Endothelial cell of umbilical vein (primary cell): ENCODE measurements at regions not wholly inside any gene's neighbourhood (a gene's known extent, or its start where the extent isn't known, plus 50 kb on each side); places are given as distances from the start of the nearest gene placed in this dataset.

ENCODE experiments used
- BruUV-seq: library from RNA; stranded (reverse); fragments of 400-500 nt; replicated peaks from 2 replicates; lab custom pipeline; 2021; lab: Mats Ljungman, UMichigan
- CTCF ChIA-PET: fragments of 300-600, 350-600 bp; sonication (Branson Sonifier 250); formaldehyde crosslinking; loops from one replicate; lab custom pipeline; 2021; ENCODE audit warnings: antibody characterized with exemption, inconsistent platforms; lab: Charles Lee
- POLR2A ChIA-PET: fragments of 300-600, 350-600 bp; sonication (Branson Sonifier 250); formaldehyde crosslinking; loops from one replicate; lab custom pipeline; 2021; ENCODE audit warnings: antibody characterized with exemption, inconsistent platforms; lab: Charles Lee
- DNase-seq: peaks from one replicate; pipeline ENCODE4 v3.0.0-alpha.2; 2011; ENCODE audit warnings: low read depth, low spot score
- FAIRE-seq: peaks from 2 replicates; lab custom pipeline; 2011; peaks lifted over from hg19 to GRCh38; lab: Jason Lieb, UNC
- H2AFZ ChIP-seq: 2 replicates; pipeline ENCODE4 v1.6.0; 2012; ENCODE audit warnings: low read depth, low read length, control low read depth, inconsistent platforms
- H3K27ac ChIP-seq: 2 replicates; pipeline ENCODE4 v1.5.1; 2011; ENCODE audit warnings: low read depth, mild to moderate bottlenecking, control low read depth, low read length, moderate library complexity; ENCODE audit not compliant: insufficient read depth
- H3K27me3 ChIP-seq, 2 experiments: 2 replicates each; pipeline versions ENCODE4 v1.6.0 to v1.6.1; 2011; ENCODE audit warnings: low read length in 2 of 2, mixed read lengths in 1 of 2; ENCODE audit not compliant: control insufficient read depth in 2 of 2, insufficient read depth in 2 of 2
- H3K36me3 ChIP-seq, 2 experiments: 2 replicates in 1 of 2; 3 replicates in 1 of 2; pipeline ENCODE4 v1.5.1; 2011; ENCODE audit warnings: low read length in 2 of 2, mild to moderate bottlenecking in 1 of 2, moderate library complexity in 1 of 2; ENCODE audit not compliant: control insufficient read depth in 2 of 2, insufficient read depth in 2 of 2; ENCODE audit errors: extremely low read depth in 1 of 2
- H3K4me1 ChIP-seq: 3 replicates; pipeline ENCODE4 v1.5.1; 2011; ENCODE audit warnings: mild to moderate bottlenecking, low read length; ENCODE audit not compliant: control insufficient read depth, insufficient read depth; ENCODE audit errors: extremely low read depth
- H3K4me2 ChIP-seq: 2 replicates; pipeline ENCODE4 v1.6.1; 2011; ENCODE audit warnings: low read length, control low read depth, mixed read lengths; ENCODE audit not compliant: insufficient read depth
- H3K4me3 ChIP-seq, 3 experiments: fragments of 200-600 bp in 1 of 3; sonication (generic), shearing (Covaris generic) in 1 of 3; replicated peaks in 1 of 3; 2 replicates each; pipeline ENCODE4 v1.5.1; 2011 to 2016; ENCODE audit warnings: control low read depth in 3 of 3, low read length in 3 of 3, mild to moderate bottlenecking in 2 of 3, inconsistent platforms in 1 of 3, low read depth in 1 of 3, moderate library complexity in 1 of 3; ENCODE audit not compliant: insufficient read depth in 1 of 3
- H3K79me2 ChIP-seq: 2 replicates; pipeline ENCODE4 v1.6.0; 2012; ENCODE audit warnings: low read length, inconsistent platforms; ENCODE audit not compliant: control insufficient read depth, insufficient read depth
- H3K9ac ChIP-seq: replicated peaks from 2 replicates; pipeline ENCODE3; 2011; ENCODE audit warnings: low read length, control low read depth; ENCODE audit not compliant: insufficient read depth; ENCODE audit errors: extremely low read depth
- H3K9me1 ChIP-seq: replicated peaks from 3 replicates; pipeline ENCODE4 v1.6.0; 2011; ENCODE audit warnings: mild to moderate bottlenecking, low read length; ENCODE audit not compliant: control insufficient read depth, insufficient read depth; ENCODE audit errors: extremely low read depth
- H3K9me3 ChIP-seq: replicated peaks from 2 replicates; pipeline ENCODE4 v1.5.1; 2012; ENCODE audit warnings: low read length, inconsistent platforms; ENCODE audit not compliant: control insufficient read depth, insufficient read depth
- H4K20me1 ChIP-seq: replicated peaks from 2 replicates; pipeline ENCODE3; 2011; ENCODE audit warnings: mild to moderate bottlenecking, low read length; ENCODE audit not compliant: control insufficient read depth, insufficient read depth; ENCODE audit errors: extremely low read depth
- EZH2 ChIP-seq: IDR thresholded peaks from 2 replicates; pipeline ENCODE4 v1.6.1; 2012; ENCODE audit warnings: borderline replicate concordance, low read depth, mild to moderate bottlenecking, moderate library complexity, low read length, inconsistent platforms; ENCODE audit not compliant: severe bottlenecking
- GATA2 ChIP-seq: IDR thresholded peaks from 2 replicates; pipeline ENCODE4 v1.7.0; 2011; ENCODE audit warnings: low read depth, mild to moderate bottlenecking, moderate library complexity, mixed read lengths, low read length; ENCODE audit not compliant: insufficient read length, insufficient read depth
- JUN ChIP-seq: IDR thresholded peaks from 2 replicates; pipeline ENCODE4 v1.6.1; 2011; ENCODE audit warnings: borderline replicate concordance, low read depth; ENCODE audit not compliant: insufficient read length, insufficient read depth
- MYC ChIP-seq: IDR thresholded peaks from one replicate; pipeline ENCODE4 v1.6.1; 2011; ENCODE audit warnings: mild to moderate bottlenecking, low read depth, low read length
- POLR2A ChIP-seq: IDR thresholded peaks from 2 replicates; pipeline ENCODE4 v1.6.1; 2012; ENCODE audit warnings: low read depth, mild to moderate bottlenecking, control low read depth, low read length
- POLR2AphosphoS5 ChIP-seq: IDR thresholded peaks from 2 replicates; pipeline ENCODE4 v1.6.1; 2012; ENCODE audit warnings: low read depth, mild to moderate bottlenecking, control low read depth, low read length, moderate library complexity; ENCODE audit not compliant: insufficient read depth
- dilution Hi-C: fragments of 300-500 bp; cut with MboI; formaldehyde crosslinking; loops from one replicate; pipeline ENCODE4 v1.15.0; 2019; ENCODE audit warnings: low sequenced_read_pairs; ENCODE audit not compliant: extremely low pct_ligation_motif_present
- intact Hi-C: fragments of 100-400 bp; cut with micrococcal nuclease; formaldehyde crosslinking; loops from one replicate; pipeline ENCODE4 v1.10.0; 2022
- TF ChIP-seq, protein P1 (sequence below): IDR thresholded peaks from 2 replicates; pipeline ENCODE4 v1.6.1; 2011; ENCODE audit not compliant: insufficient read depth, insufficient read length
- TF ChIP-seq, protein P2 (sequence below), 2 donors: IDR thresholded peaks; 1 replicate in 1 of 2; 2 replicates in 1 of 2; pipeline ENCODE4 v1.5.1; 2011; ENCODE audit warnings: low read length in 2 of 2, mild to moderate bottlenecking in 2 of 2, moderate library complexity in 2 of 2, control low read depth in 1 of 2, inconsistent platforms in 1 of 2, low read depth in 1 of 2; ENCODE audit not compliant: insufficient read depth in 1 of 2; ENCODE audit errors: extremely low read depth in 1 of 2

DNA sequence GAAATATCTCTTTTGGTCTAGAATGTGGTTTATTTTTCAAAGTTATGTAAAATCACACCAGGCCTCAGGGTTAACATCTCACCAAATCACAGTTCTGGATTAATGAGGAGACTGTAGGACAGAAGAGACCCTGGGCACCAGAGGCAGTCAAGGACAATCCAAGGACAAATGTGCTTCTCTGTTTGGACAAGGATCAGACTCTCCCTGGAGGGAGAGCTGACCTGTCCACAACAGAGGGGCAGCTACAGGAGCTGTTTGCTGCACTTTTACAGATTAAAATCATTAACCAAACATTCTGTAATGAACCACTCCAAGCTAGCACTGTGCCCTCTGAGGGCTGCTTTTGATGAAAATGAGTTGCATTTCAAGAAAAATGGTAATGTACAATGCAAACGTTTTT, 690.6 kb upstream of the SLC8A1 start:
- TF ChIP-seq POLR2AphosphoS5 (no peak), JUN (no peak), MYC (no peak), POLR2A (no peak)
- TF ChIP-seq, protein P1, sequence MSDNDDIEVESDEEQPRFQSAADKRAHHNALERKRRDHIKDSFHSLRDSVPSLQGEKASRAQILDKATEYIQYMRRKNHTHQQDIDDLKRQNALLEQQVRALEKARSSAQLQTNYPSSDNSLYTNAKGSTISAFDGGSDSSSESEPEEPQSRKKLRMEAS: no peak
- TF ChIP-seq, protein P2, sequence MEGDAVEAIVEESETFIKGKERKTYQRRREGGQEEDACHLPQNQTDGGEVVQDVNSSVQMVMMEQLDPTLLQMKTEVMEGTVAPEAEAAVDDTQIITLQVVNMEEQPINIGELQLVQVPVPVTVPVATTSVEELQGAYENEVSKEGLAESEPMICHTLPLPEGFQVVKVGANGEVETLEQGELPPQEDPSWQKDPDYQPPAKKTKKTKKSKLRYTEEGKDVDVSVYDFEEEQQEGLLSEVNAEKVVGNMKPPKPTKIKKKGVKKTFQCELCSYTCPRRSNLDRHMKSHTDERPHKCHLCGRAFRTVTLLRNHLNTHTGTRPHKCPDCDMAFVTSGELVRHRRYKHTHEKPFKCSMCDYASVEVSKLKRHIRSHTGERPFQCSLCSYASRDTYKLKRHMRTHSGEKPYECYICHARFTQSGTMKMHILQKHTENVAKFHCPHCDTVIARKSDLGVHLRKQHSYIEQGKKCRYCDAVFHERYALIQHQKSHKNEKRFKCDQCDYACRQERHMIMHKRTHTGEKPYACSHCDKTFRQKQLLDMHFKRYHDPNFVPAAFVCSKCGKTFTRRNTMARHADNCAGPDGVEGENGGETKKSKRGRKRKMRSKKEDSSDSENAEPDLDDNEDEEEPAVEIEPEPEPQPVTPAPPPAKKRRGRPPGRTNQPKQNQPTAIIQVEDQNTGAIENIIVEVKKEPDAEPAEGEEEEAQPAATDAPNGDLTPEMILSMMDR (IDR thresholded peaks at IDR 0.05; ENCODE audit: extremely low read depth in 1 of 2, insufficient read depth in 1 of 2, low read depth in 1 of 2, low read length in 2 of 2): no peak
- Histone ChIP-seq H4K20me1 (no peaks in the 10 kb centered on the region), H3K4me1 (no peaks in the 10 kb centered on the region), H3K4me2 (no peak overlapping the region), H3K9me1 (no peaks in the 10 kb centered on the region), H3K79me2 (no peaks in the 10 kb centered on the region), H3K9ac (no peak overlapping the region), H3K36me3 (no peaks in the 10 kb centered on the region), H3K27me3 (no peaks in the 10 kb centered on the region), H2AFZ (peak overlapping the region; percentile 16), H3K9me3 (no peaks in the 10 kb centered on the region), H3K4me3 (no peak overlapping the region), H3K27ac (no peak overlapping the region)
- dilution Hi-C loops: no loop called here
- ChIA-PET POLR2A (no interaction called here), CTCF (no interaction called here)
- BruUV-seq: no TSS peak
- intact Hi-C loops: no loop called here
- DNase-seq: no peak
- FAIRE-seq: peak; percentile 33

DNA sequence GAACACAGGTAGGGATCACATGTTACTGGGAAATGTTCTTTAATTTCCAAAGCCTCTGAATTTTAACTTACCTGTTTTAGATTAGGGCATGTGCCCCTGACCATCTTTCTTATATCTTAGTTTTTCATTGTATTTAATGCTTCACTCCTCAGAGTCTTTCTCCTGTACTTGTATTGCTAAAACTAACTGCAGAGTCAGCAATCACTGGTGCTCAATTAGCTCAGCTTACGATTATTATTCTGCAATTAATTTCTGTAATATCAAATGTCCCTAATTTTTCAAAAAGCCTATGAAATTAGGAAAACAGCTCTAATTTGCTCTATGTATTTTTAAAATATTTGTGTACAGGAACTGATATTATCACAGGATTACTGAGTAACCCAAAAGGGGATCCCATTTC, 693.2 kb upstream of the SLC8A1 start:
- Histone ChIP-seq H3K27me3 (no peaks in the 10 kb centered on the region), H3K79me2 (no peaks in the 10 kb centered on the region), H3K27ac (no peak overlapping the region), H3K4me3 (no peak overlapping the region), H3K36me3 (no peaks in the 10 kb centered on the region), H3K9ac (no peak overlapping the region), H3K4me2 (no peak overlapping the region), H3K9me3 (no peaks in the 10 kb centered on the region), H2AFZ (no peak overlapping the region), H3K4me1 (no peaks in the 10 kb centered on the region), H3K9me1 (no peaks in the 10 kb centered on the region), H4K20me1 (no peaks in the 10 kb centered on the region)
- intact Hi-C loops: no loop called here
- BruUV-seq: no TSS peak
- CTCF ChIA-PET: no interaction called here
- TF ChIP-seq MYC (no peak), EZH2 (no peak), GATA2 (no peak), JUN (no peak)
- TF ChIP-seq, protein P2 (IDR thresholded peaks at IDR 0.05; ENCODE audit: extremely low read depth in 1 of 2, insufficient read depth in 1 of 2, low read depth in 1 of 2, low read length in 2 of 2): no peak
- TF ChIP-seq, protein P1: no peak
- dilution Hi-C loops: no loop called here
- FAIRE-seq (no peak), DNase-seq (no peak)
- POLR2A ChIA-PET: no interaction called here
